ENCODE measurements at regions not wholly inside any gene's neighbourhood (a gene's known extent, or its start where the extent isn't known, plus 50 kb on each side); places are given as distances from the start of the nearest gene placed in this dataset.

DNA sequence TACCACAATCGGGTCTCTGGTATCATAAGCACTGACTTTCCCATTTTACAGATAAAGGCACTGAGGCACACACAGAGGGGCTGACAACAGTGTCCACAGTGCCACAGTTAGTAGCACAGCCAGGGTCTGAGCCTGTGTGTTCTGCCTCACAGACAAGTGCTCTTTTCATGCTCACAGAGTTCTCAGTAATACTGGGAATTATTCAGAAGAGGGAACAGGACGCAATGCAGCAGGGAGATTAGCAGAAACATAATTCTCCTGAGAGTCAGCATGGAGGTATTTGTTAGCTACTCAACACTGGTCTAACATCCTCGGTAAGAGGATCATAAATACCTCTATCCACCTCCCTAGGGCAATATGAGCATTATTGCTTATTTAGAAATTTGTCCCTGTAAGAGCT is 219.3 kb upstream of the EEA1 start:
- TF ChIP-seq EZH2 (IDR thresholded peaks at IDR 0.05; ENCODE audit: low read depth) (no peak), CTCF (conservative IDR thresholded peaks at IDR 0.05) (no peak)
